GM18858 (cell line): ENCODE measurements at regions not wholly inside any gene's neighbourhood (a gene's known extent, or its start where the extent isn't known, plus 50 kb on each side); places are given as distances from the start of the nearest gene placed in this dataset.
"Not testable (repeated sequence)": the region's sequence is repeated elsewhere in the genome, so short reads cannot be mapped to it uniquely, and the experiment has no call there.

ENCODE experiments used
- ATAC-seq: cut with Tn5 transposase; IDR thresholded peaks from one replicate; pipeline ENCODE4 v1.9.1; 2021; ENCODE audit not compliant: unreplicated experiment

- ATAC-seq: no peak
These were observed 985.9 kb downstream of the DIPK2A start for GRCh38 chr3:144957398-144958101.

- ATAC-seq: no peak
These were observed 992.2 kb downstream of the DIPK2A start for GRCh38 chr3:144963810-144964209.

- no peak for ATAC-seq
These were observed 994.9 kb downstream of the DIPK2A start for GRCh38 chr3:144966560-144966959.

GRCh38 chr3:144968750-144969350 is 997.2 kb downstream of the DIPK2A start:
- no peak for ATAC-seq

GRCh38 chr3:144984481-144984880 is 1012.9 kb downstream of the DIPK2A start:
- ATAC-seq: not testable (repeated sequence)

- ATAC-seq: no peak
These were observed 1018.2 kb downstream of the DIPK2A start for GRCh38 chr3:144989807-144990206.

- no peak for ATAC-seq
These were observed 1024.2 kb downstream of the DIPK2A start for GRCh38 chr3:144995856-144996255.

- no peak for ATAC-seq
These were observed 1033.8 kb downstream of the DIPK2A start for GRCh38 chr3:145005427-145005826.

GRCh38 chr3:145006271-145006670 is 1034.6 kb downstream of the DIPK2A start:
- ATAC-seq: no peak

GRCh38 chr3:145013931-145014330 is 1042.3 kb downstream of the DIPK2A start:
- no peak for ATAC-seq

GRCh38 chr3:145015253-145015652 is 1043.6 kb downstream of the DIPK2A start:
- no peak for ATAC-seq

- no peak for ATAC-seq
These were observed 1046.3 kb downstream of the DIPK2A start for GRCh38 chr3:145017959-145018358.

- no peak for ATAC-seq
These were observed 1050.8 kb downstream of the DIPK2A start for GRCh38 chr3:145022447-145022846.

- no peak for ATAC-seq
These were observed 1053.1 kb downstream of the DIPK2A start for GRCh38 chr3:145024700-145025099.

- ATAC-seq: not testable (repeated sequence)
These were observed 1055.6 kb downstream of the DIPK2A start for GRCh38 chr3:145027186-145027585.

- no peak for ATAC-seq
These were observed 1061.2 kb downstream of the DIPK2A start for GRCh38 chr3:145032791-145033190.

- no peak for ATAC-seq
These were observed 1064.1 kb downstream of the DIPK2A start for GRCh38 chr3:145035682-145036081.

GRCh38 chr3:145054055-145054454 is 1082.4 kb downstream of the DIPK2A start:
- ATAC-seq: not testable (repeated sequence)

GRCh38 chr3:145055375-145056076 is 1083.9 kb downstream of the DIPK2A start:
- ATAC-seq: no peak

- no peak for ATAC-seq
These were observed 1086.9 kb downstream of the DIPK2A start for GRCh38 chr3:145058483-145058882.

- no peak for ATAC-seq
These were observed 1092.0 kb downstream of the DIPK2A start for GRCh38 chr3:145063616-145064015.

- no peak for ATAC-seq
These were observed 1090.2 kb downstream of the PLOD2 start for GRCh38 chr3:145070795-145071194.
